ENCODE measurements at regions not wholly inside any gene's neighbourhood (a gene's known extent, or its start where the extent isn't known, plus 50 kb on each side); places are given as distances from the start of the nearest gene placed in this dataset.

- no peaks in the 10 kb centered on the region for H3K36me3 ChIP-seq
- WGBS (ENCODE audit: insufficient coverage, low coverage, low lambda C conversion rate, missing lambda C conversion rate): 22% methylated on average over 5 of the region's 5 CpGs
- H3K4me3 ChIP-seq: no peak overlapping the region
- DNase-seq (no peak), ATAC-seq (peak; percentile 85 to 93 (median 90))
- intact Hi-C loops (cut with DNase I): no loop called here
- no peak for TF ChIP-seq POLR2A (IDR thresholded peaks at IDR 0.05)
- peak; percentile 45 to 64 (median 54) for TF ChIP-seq CTCF (IDR thresholded peaks at IDR 0.05)
- H3K27ac ChIP-seq: no peak overlapping the region
- no peaks in the 10 kb centered on the region for H3K27me3 ChIP-seq
- no peaks in the 10 kb centered on the region for H3K9me3 ChIP-seq
- no peaks in the 10 kb centered on the region for H3K4me1 ChIP-seq
Observed at GRCh38 chr12:115166698-115167315, 482.8 kb upstream of the TBX3 start.

GRCh38 chr12:115163710-115164109, 479.7 kb upstream of the TBX3 start:
- H3K4me1 ChIP-seq: no peaks in the 10 kb centered on the region
- no peaks in the 10 kb centered on the region for H3K9me3 ChIP-seq
- 68% methylated on average over 5 of the region's 8 CpGs for WGBS (ENCODE audit: insufficient coverage, low coverage, low lambda C conversion rate, missing lambda C conversion rate)
- H3K4me3 ChIP-seq: no peak overlapping the region
- intact Hi-C loops (cut with DNase I): no loop called here
- TF ChIP-seq CTCF (IDR thresholded peaks at IDR 0.05): no peak
- no peak for TF ChIP-seq POLR2A (IDR thresholded peaks at IDR 0.05)
- H3K27me3 ChIP-seq: no peaks in the 10 kb centered on the region
- DNase-seq (no peak), ATAC-seq (no peak)
- H3K27ac ChIP-seq: no peak overlapping the region
- H3K36me3 ChIP-seq: no peaks in the 10 kb centered on the region

GRCh38 chr12:115160271-115161128, 476.5 kb upstream of the TBX3 start:
- Histone ChIP-seq H3K4me1 (no peaks in the 10 kb centered on the region), H3K4me3 (no peak overlapping the region), H3K27ac (no peak overlapping the region), H3K27me3 (no peaks in the 10 kb centered on the region), H3K9me3 (no peaks in the 10 kb centered on the region), H3K36me3 (no peaks in the 10 kb centered on the region)
- 65% methylated on average over 5 of the region's 6 CpGs for WGBS (ENCODE audit: insufficient coverage, low coverage, low lambda C conversion rate, missing lambda C conversion rate)
- TF ChIP-seq CTCF (IDR thresholded peaks at IDR 0.05): no peak
- no peak for TF ChIP-seq POLR2A (IDR thresholded peaks at IDR 0.05)
- DNase-seq: no peak
- intact Hi-C loops (cut with DNase I): no loop called here
- ATAC-seq: no peak

GRCh38 chr12:115158816-115159215, 474.8 kb upstream of the TBX3 start:
- intact Hi-C loops (cut with DNase I): no loop called here
- no peaks in the 10 kb centered on the region for H3K36me3 ChIP-seq
- DNase-seq (no peak), ATAC-seq (no peak)
- H3K27me3 ChIP-seq: no peaks in the 10 kb centered on the region
- H3K4me1 ChIP-seq: no peaks in the 10 kb centered on the region
- WGBS (ENCODE audit: insufficient coverage, low coverage, low lambda C conversion rate, missing lambda C conversion rate): 42% methylated on average over 4 of the region's 5 CpGs
- TF ChIP-seq POLR2A (IDR thresholded peaks at IDR 0.05): no peak
- no peak for TF ChIP-seq CTCF (IDR thresholded peaks at IDR 0.05)
- no peak overlapping the region for H3K27ac ChIP-seq
- no peak overlapping the region for H3K4me3 ChIP-seq
- H3K9me3 ChIP-seq: no peaks in the 10 kb centered on the region
